OCI-LY1 (cell line): ENCODE measurements at regions not wholly inside any gene's neighbourhood (a gene's known extent, or its start where the extent isn't known, plus 50 kb on each side); places are given as distances from the start of the nearest gene placed in this dataset.

Source experiments
- CTCF ChIP-seq: fragments of 200-600 bp; sonication (generic), shearing (Covaris generic); IDR thresholded peaks from 2 replicates; pipeline ENCODE4 v1.5.1; 2017; ENCODE audit warnings: mild to moderate bottlenecking, antibody characterized with exemption, low read length, moderate library complexity, mixed read lengths
- EZH2 ChIP-seq: fragments of 200-600 bp; sonication (generic), shearing (Covaris generic); IDR thresholded peaks from 2 replicates; pipeline ENCODE4 v1.8.0; 2017; ENCODE audit warnings: borderline replicate concordance, mixed run types, mild to moderate bottlenecking, antibody characterized with exemption, low read length, moderate library complexity, mixed read lengths

DNA sequence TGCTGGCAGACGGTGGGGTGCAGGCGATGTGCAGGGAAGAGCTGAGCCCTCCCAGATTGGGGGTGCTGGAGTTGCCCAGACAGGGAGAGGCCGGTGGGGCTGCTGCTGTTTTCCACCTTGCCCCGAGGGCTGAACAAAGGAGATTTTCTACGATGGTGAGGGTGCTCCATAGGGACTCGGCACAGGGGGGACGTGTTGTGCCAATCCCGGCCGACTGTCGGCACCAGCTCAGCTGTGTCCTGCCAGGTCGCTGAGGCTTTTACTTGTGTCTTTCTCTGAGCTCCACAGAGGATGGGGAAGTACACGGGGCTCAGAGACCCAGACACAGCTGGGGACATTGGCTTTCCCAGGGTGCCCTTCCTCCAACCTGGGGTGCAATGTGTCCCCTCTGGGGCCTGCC lies 816.8 kb downstream of the BRD1 start:
- TF ChIP-seq CTCF: no peak
- TF ChIP-seq EZH2: no peak
